ENCODE measurements at regions not wholly inside any gene's neighbourhood (a gene's known extent, or its start where the extent isn't known, plus 50 kb on each side); places are given as distances from the start of the nearest gene placed in this dataset.

DNA sequence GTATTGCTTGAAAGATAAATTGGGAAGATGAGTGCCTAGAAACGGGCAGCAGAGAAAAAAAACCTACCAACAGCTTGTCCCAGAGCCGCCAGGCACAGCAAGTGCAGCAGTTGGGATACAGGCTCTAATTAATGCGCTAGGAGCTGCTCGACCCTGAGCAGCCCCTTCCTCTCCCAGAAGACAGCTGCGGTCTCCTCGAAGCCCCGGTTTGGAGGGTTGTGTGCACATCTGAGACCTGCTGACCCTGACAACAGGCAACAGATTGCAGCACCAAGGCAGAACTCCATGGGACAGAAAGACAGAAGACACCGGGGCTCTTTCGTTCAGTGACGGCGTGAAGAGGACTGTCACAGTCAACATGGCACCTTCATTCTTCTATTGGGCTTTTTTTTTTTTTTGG lies 101.4 kb downstream of the TSEN15 start:
- H3K4me1 ChIP-seq (ENCODE audit: control insufficient read depth, insufficient read depth, low read length), result no peaks in the 10 kb centered on the region
- no peak overlapping the region for H2AFZ ChIP-seq (ENCODE audit: control insufficient read depth, low read depth, low read length)
- no peaks in the 10 kb centered on the region for H3K79me2 ChIP-seq (ENCODE audit: control insufficient read depth, insufficient read depth, low read length)
- no peak for FAIRE-seq
- H4K20me1 ChIP-seq (ENCODE audit: control insufficient read depth, insufficient read depth), result no peaks in the 10 kb centered on the region
- H3K27ac ChIP-seq (ENCODE audit: control insufficient read depth, insufficient read depth), result no peak overlapping the region
- TF ChIP-seq TAF1 (IDR thresholded peaks at IDR 0.05; ENCODE audit: borderline replicate concordance, low read depth, low read length) (no peak), MTA2 (IDR thresholded peaks at IDR 0.05; ENCODE audit: low read depth) (no peak), PAX8 (IDR thresholded peaks at IDR 0.05) (no peak), EZH2 (IDR thresholded peaks at IDR 0.05; ENCODE audit: borderline replicate concordance, control insufficient read depth, low read depth, low read length) (no peak), POLR2AphosphoS2 (IDR thresholded peaks at IDR 0.05; ENCODE audit: low read depth, low read length) (no peak), CBX3 (IDR thresholded peaks at IDR 0.05; ENCODE audit: borderline replicate concordance, low read depth) (no peak), CREB1 (IDR thresholded peaks at IDR 0.05; ENCODE audit: low read depth) (no peak), SIX5 (IDR thresholded peaks at IDR 0.05; ENCODE audit: low read depth, low read length, severe bottlenecking) (no peak)
- TF ChIP-seq, protein P1, sequence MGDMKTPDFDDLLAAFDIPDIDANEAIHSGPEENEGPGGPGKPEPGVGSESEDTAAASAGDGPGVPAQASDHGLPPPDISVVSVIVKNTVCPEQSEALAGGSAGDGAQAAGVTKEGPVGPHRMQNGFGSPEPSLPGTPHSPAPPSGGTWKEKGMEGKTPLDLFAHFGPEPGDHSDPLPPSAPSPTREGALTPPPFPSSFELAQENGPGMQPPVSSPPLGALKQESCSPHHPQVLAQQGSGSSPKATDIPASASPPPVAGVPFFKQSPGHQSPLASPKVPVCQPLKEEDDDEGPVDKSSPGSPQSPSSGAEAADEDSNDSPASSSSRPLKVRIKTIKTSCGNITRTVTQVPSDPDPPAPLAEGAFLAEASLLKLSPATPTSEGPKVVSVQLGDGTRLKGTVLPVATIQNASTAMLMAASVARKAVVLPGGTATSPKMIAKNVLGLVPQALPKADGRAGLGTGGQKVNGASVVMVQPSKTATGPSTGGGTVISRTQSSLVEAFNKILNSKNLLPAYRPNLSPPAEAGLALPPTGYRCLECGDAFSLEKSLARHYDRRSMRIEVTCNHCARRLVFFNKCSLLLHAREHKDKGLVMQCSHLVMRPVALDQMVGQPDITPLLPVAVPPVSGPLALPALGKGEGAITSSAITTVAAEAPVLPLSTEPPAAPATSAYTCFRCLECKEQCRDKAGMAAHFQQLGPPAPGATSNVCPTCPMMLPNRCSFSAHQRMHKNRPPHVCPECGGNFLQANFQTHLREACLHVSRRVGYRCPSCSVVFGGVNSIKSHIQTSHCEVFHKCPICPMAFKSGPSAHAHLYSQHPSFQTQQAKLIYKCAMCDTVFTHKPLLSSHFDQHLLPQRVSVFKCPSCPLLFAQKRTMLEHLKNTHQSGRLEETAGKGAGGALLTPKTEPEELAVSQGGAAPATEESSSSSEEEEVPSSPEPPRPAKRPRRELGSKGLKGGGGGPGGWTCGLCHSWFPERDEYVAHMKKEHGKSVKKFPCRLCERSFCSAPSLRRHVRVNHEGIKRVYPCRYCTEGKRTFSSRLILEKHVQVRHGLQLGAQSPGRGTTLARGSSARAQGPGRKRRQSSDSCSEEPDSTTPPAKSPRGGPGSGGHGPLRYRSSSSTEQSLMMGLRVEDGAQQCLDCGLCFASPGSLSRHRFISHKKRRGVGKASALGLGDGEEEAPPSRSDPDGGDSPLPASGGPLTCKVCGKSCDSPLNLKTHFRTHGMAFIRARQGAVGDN (IDR thresholded peaks at IDR 0.05), result no peak
- H3K4me3 ChIP-seq, result no peak overlapping the region
- no peak overlapping the region for H3K9ac ChIP-seq (ENCODE audit: control insufficient read depth, insufficient read depth, low read length)
- H3K9me3 ChIP-seq (replicated peaks; ENCODE audit: control insufficient read depth, insufficient read depth, low read length), result no peaks in the 10 kb centered on the region
- in situ Hi-C loops (cut with MboI), result no loop called here
- intact Hi-C loops (cut with micrococcal nuclease; ENCODE audit: unreplicated experiment), result no loop called here
- no peaks in the 10 kb centered on the region for H3K36me3 ChIP-seq (ENCODE audit: control insufficient read depth in 2 of 2, insufficient read depth in 2 of 2, low read length in 1 of 2)
- peaks cover 0 to 7% of the 10 kb centered on the region in 2 experiments; a peak in 1 of 4 replicates for H3K27me3 ChIP-seq (replicated peaks in 1 of 2; ENCODE audit: control insufficient read depth in 2 of 2, insufficient read depth in 2 of 2, low read length in 1 of 2)
- ChIA-PET RAD21 (ENCODE audit: unreplicated experiment) (no interaction called here), POLR2A (no interaction called here), SMC1A (ENCODE audit: uncharacterized antibody, unreplicated experiment) (interaction anchor here (0.6 kb wide), 1 partner anchor 709 kb away, joined by 3 read pairs; no protein-coding TSS in a partner anchor), CTCF (interaction anchor here (1.3 to 2.7 kb wide), 2 partner anchors 10 to 69 kb away, joined by 4 to 9 read pairs; no protein-coding TSS in a partner anchor)
- WGBS (ENCODE audit: insufficient coverage, insufficient replicate concordance, low lambda C conversion rate, missing lambda C conversion rate), result 37% methylated on average over 11 of the region's 11 CpGs
- H3K4me2 ChIP-seq (ENCODE audit: control insufficient read depth, insufficient read depth), result no peak overlapping the region
- ATAC-seq, result peak; percentile 19
- no peak for DNase-seq (ENCODE audit: low read depth, low spot score)
- BruUV-seq (replicated peaks), result no TSS peak

Data from GM12878 (cell line).